ENCODE measurements at regions not wholly inside any gene's neighbourhood (a gene's known extent, or its start where the extent isn't known, plus 50 kb on each side); places are given as distances from the start of the nearest gene placed in this dataset.

DNA sequence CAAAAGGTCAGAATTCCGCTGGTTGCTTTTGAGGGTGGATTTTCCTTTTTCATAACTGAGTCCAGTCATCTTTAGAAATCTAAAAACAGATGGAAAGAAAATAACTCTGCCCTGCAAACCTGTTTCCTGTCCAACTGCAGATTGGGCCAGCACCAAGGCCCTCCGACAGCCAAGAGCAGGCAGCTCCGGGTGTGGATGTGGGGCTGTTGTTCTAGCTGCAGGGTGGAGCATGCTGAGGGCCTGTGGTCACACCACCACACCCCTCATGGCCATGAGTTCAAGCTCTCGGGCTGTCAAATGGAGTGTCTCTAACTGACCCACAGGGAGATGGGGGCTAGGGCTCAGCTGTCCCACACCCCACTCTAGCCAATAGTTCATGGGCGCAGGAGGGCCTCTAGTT lies 69.3 kb upstream of the BZW1 start:
- Mint-ChIP-seq H3K36me3 (ENCODE audit: low read depth) (no peaks in the 10 kb centered on the region), H3K27me3 (peaks cover 4% of the 10 kb centered on the region), H3K4me3 (no peak overlapping the region), H3K4me1 (ENCODE audit: low read depth) (no peaks in the 10 kb centered on the region), H3K27ac (no peak overlapping the region), H3K9me3 (no peaks in the 10 kb centered on the region)
- Histone ChIP-seq H3K9me3 (ENCODE audit: control insufficient read depth in 1 of 2, insufficient read depth in 1 of 2, low read length in 2 of 2) (no peaks in the 10 kb centered on the region), H3K36me3 (ENCODE audit: insufficient read depth, low read length) (no peaks in the 10 kb centered on the region), H3K27ac (ENCODE audit: low read depth in 1 of 2, low read length in 2 of 2) (no peak overlapping the region), H3K27me3 (ENCODE audit: control insufficient read depth in 1 of 2, insufficient read depth in 2 of 2, low read length in 2 of 2) (peaks cover 0 to 4% of the 10 kb centered on the region in 2 experiments), H3K4me1 (ENCODE audit: insufficient read depth, low read length) (no peaks in the 10 kb centered on the region), H3K4me3 (ENCODE audit: low read length) (no peak overlapping the region)
- ChIA-PET CTCF (no interaction called here), POLR2A (no interaction called here)
- intact Hi-C loops (cut with DNase I, micrococcal nuclease), result no loop called here
- TF ChIP-seq, protein P1, sequence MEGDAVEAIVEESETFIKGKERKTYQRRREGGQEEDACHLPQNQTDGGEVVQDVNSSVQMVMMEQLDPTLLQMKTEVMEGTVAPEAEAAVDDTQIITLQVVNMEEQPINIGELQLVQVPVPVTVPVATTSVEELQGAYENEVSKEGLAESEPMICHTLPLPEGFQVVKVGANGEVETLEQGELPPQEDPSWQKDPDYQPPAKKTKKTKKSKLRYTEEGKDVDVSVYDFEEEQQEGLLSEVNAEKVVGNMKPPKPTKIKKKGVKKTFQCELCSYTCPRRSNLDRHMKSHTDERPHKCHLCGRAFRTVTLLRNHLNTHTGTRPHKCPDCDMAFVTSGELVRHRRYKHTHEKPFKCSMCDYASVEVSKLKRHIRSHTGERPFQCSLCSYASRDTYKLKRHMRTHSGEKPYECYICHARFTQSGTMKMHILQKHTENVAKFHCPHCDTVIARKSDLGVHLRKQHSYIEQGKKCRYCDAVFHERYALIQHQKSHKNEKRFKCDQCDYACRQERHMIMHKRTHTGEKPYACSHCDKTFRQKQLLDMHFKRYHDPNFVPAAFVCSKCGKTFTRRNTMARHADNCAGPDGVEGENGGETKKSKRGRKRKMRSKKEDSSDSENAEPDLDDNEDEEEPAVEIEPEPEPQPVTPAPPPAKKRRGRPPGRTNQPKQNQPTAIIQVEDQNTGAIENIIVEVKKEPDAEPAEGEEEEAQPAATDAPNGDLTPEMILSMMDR (IDR thresholded peaks at IDR 0.05), result no peak
- DNase-seq, result no peak
- no peak for ATAC-seq (ENCODE audit: poor library complexity)

DNA sequence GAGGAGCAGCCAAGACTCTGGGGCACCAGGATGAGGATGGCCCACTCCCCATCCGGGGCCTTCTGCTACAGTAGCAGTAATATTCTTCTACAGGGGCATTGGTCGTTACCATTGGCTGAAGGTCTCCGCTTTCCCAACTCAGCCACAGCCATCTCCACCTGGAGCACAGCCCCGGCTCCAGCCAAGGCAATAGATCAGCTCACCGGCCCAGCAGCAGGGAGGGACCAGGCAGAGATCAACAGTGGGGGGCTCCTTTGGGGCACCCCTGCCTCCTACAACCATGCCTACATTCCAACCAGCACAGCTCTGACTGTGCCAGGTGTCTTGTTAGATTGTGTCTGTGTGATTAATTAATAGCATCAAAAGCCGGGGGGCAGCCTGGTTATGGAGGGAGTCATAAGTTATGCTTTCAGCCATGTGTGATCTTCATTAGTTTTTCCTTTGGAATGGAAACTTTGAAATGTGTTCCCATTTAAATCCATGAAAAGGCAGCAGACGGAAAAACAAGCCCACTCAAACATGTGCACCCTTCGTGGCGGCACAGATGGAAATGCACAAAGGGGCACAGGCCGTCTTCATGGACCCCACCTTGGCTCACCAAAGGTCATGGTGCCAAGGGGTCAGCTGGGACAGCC lies 68.6 kb upstream of the BZW1 start:
- ChIA-PET CTCF (no interaction called here), POLR2A (interaction anchor here (0.6 kb wide), 1 partner anchor 358 kb away, joined by 3 read pairs; no protein-coding TSS in a partner anchor)
- Mint-ChIP-seq H3K27me3 (no peaks in the 10 kb centered on the region), H3K36me3 (ENCODE audit: low read depth) (no peaks in the 10 kb centered on the region), H3K4me3 (no peak overlapping the region), H3K4me1 (ENCODE audit: low read depth) (no peaks in the 10 kb centered on the region), H3K9me3 (no peaks in the 10 kb centered on the region), H3K27ac (no peak overlapping the region)
- no peak for DNase-seq
- TF ChIP-seq, protein P1 (IDR thresholded peaks at IDR 0.05), result no peak
- intact Hi-C loops (cut with DNase I, micrococcal nuclease), result no loop called here
- Histone ChIP-seq H3K9me3 (ENCODE audit: control insufficient read depth in 1 of 2, insufficient read depth in 1 of 2, low read length in 2 of 2) (no peaks in the 10 kb centered on the region), H3K4me1 (ENCODE audit: insufficient read depth, low read length) (no peaks in the 10 kb centered on the region), H3K27ac (ENCODE audit: low read depth in 1 of 2, low read length in 2 of 2) (no peak overlapping the region), H3K27me3 (ENCODE audit: control insufficient read depth in 1 of 2, insufficient read depth in 2 of 2, low read length in 2 of 2) (peaks cover 0 to 4% of the 10 kb centered on the region in 2 experiments), H3K4me3 (ENCODE audit: low read length) (no peak overlapping the region), H3K36me3 (ENCODE audit: insufficient read depth, low read length) (no peaks in the 10 kb centered on the region)
- no peak for ATAC-seq (ENCODE audit: poor library complexity)

DNA sequence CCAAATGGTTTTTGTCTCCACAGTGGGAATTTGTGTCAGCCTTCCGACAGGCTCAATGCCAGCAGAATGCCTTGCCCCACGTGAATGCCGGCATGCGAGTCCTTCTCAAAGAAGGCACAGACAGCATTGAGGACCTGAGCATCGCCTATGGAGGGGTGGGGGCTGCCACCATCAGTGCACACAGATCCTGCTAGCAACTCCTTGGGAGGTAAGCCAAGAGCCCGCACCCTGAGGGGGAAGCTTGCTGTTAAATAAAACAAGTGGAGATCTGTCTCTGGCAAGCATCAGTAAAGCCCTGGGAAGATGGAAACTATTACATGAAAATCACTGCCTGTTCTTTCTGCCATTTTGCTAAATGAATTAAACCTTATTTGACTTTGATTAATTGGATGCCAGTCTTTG lies 67.5 kb upstream of the BZW1 start:
- no peaks in the 10 kb centered on the region for H3K36me3 Mint-ChIP-seq (ENCODE audit: low read depth)
- ChIA-PET CTCF (no interaction called here), POLR2A (no interaction called here)
- ATAC-seq (ENCODE audit: poor library complexity), result no peak
- H3K9me3 Mint-ChIP-seq, result no peaks in the 10 kb centered on the region
- Histone ChIP-seq H3K4me1 (ENCODE audit: insufficient read depth, low read length) (no peaks in the 10 kb centered on the region), H3K9me3 (ENCODE audit: control insufficient read depth in 1 of 2, insufficient read depth in 1 of 2, low read length in 2 of 2) (no peaks in the 10 kb centered on the region), H3K27ac (ENCODE audit: low read depth in 1 of 2, low read length in 2 of 2) (no peak overlapping the region), H3K36me3 (ENCODE audit: insufficient read depth, low read length) (no peaks in the 10 kb centered on the region), H3K27me3 (ENCODE audit: control insufficient read depth in 1 of 2, insufficient read depth in 2 of 2, low read length in 2 of 2) (no peaks in the 10 kb centered on the region), H3K4me3 (ENCODE audit: low read length) (no peak overlapping the region)
- TF ChIP-seq, protein P1 (IDR thresholded peaks at IDR 0.05), result no peak
- DNase-seq, result no peak
- H3K27me3 Mint-ChIP-seq, result peaks cover 4% of the 10 kb centered on the region
- no peak overlapping the region for H3K27ac Mint-ChIP-seq
- no peaks in the 10 kb centered on the region for H3K4me1 Mint-ChIP-seq (ENCODE audit: low read depth)
- H3K4me3 Mint-ChIP-seq, result no peak overlapping the region
- intact Hi-C loops (cut with DNase I, micrococcal nuclease), result no loop called here
